ENCODE measurements at regions not wholly inside any gene's neighbourhood (a gene's known extent, or its start where the extent isn't known, plus 50 kb on each side); places are given as distances from the start of the nearest gene placed in this dataset.

DNA sequence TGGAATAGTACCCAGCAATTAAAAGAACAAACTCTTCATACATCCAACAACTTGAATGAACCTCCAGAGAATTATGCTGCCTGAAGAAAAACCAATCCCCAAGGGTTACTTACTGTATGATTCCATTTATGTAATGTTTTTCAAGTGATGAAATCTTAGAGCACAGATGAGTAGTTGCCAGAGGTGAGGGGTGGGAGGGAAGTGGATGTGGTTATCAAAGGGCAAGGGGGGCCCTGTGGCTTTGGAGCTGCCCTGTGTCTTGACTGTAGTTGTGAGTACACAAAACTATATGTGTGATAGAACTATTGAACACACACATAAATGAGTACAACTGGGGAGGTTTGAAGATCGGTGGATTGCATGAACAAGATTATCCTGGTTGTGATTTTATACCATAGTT, 115.8 kb upstream of the SLC25A48 start:
- TF ChIP-seq CTCF (IDR thresholded peaks at IDR 0.05), result no peak

DNA sequence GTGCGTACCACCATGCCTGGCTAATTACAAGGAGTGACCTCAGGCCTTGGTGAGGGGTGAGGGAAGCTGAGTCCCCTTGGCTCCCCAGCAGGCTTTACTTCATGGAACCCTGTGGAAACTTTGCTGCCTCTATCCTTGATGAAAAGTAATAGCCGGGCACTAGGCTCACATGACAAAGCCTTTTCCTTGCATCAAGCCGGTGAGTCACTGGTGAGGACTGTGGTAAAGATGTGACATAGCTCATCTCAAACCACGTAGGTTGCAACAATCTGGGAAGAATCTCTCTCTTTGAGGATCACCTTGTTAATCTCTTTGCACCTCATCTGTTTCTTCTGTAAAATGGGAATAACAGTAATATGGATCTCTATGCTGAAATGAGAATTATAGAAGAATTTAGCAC, 116.3 kb upstream of the SLC25A48 start:
- TF ChIP-seq CTCF (IDR thresholded peaks at IDR 0.05), result no peak

- no peak for TF ChIP-seq CTCF (IDR thresholded peaks at IDR 0.05)
Measured at GRCh38 chr5:135715267-135716055, 119.0 kb upstream of the SLC25A48 start.

DNA sequence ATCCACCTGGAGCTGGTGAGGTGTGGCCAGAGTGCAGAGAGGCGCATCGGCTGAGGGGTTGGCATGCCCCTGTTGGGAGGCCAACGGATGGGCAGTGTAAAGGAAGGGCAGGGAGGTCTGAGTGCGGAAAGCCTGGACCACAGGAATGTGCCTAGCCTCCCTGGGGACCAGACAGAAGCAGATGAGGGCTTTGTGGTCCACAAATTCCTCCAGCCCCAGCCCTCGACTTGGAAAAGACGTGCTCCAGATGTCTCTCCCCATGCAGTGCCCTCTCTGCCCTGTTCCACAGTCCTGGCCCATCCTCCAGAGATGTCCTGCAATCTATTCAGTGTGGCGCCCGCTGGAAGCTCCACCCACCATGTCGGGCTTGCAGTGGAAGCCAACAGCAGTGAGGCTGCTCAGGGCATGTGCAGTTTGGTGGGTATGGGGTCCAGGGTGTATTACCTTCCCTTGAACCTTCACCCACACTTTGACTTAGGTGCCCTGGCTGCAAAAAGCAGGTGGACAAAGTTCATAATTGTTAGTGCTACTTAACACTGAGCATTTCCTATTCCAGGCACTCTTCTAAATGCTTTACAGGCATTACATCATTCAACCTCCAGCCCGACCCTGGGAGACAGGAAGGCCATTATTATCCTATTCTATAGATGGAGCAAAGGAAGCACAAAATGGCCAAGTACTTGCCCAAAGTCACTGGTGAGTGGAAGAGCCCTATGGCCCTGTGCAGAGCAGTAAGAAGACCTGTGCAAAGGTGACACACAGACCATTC, 120.2 kb upstream of the SLC25A48 start:
- no peak for TF ChIP-seq CTCF (IDR thresholded peaks at IDR 0.05)

DNA sequence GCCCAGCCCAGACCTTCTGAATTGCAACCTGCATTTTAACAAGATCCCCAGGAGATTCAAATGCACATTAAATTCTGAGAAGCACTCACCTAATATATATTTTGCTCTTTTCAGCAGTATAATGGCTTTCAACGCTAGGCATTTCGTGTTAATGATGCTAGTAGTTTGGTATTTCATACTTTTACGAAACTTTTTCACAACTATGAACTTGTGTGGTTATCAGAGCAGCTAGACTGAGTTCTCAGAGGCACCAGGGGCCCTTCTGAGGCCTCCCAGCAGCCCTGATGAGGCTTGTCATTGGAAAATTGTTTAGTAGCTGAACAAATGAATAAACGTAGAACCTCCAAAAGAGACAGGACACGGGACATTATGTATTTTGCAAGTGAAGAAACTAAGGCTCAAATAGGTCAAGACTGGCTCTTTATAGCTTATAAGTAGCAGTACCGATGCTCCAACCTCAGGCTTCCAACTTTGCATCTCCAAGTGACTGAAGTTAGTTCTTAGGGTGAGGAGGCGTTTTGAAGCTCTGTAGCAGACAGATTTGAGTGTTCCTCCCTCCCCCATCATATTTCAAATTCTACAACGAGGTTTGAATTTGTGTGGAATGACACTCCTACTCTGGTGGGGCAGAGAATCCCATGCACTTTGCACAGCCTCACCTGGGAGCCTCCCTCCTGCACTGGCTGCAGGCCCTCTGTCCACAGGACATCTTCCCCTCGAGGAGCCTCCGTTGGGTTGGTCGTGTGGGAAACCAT, 121.1 kb upstream of the SLC25A48 start:
- no peak for TF ChIP-seq CTCF (IDR thresholded peaks at IDR 0.05)

GRCh38 chr5:135711911-135712310, 122.6 kb upstream of the SLC25A48 start:
- TF ChIP-seq CTCF (IDR thresholded peaks at IDR 0.05), result no peak

- TF ChIP-seq CTCF (IDR thresholded peaks at IDR 0.05), result no peak
Measured at GRCh38 chr5:135710045-135710675, 124.3 kb upstream of the SLC25A48 start.
